GM23248 (cell line): ENCODE measurements at regions not wholly inside any gene's neighbourhood (a gene's known extent, or its start where the extent isn't known, plus 50 kb on each side); places are given as distances from the start of the nearest gene placed in this dataset.

Experiments
- DNase-seq: peaks from one replicate; pipeline ENCODE4 v3.0.0-alpha.2; 2015
- H2AFZ ChIP-seq: fragments of 200-600 bp; sonication (generic); 2 replicates; pipeline ENCODE4 v1.6.1; 2016; ENCODE audit warnings: antibody characterized with exemption
- H3F3A ChIP-seq: fragments of 200-600 bp; sonication (generic); 2 replicates; pipeline ENCODE4 v1.6.1; 2016; ENCODE audit warnings: mild to moderate bottlenecking, antibody characterized with exemption, mixed run types; ENCODE audit not compliant: insufficient read depth
- H3K27ac ChIP-seq: fragments of 200-600 bp; sonication (generic); 2 replicates; pipeline ENCODE4 v1.5.1; 2016; ENCODE audit warnings: mild to moderate bottlenecking
- H3K27me3 ChIP-seq: fragments of 200-600 bp; sonication (generic); replicated peaks from 2 replicates; pipeline ENCODE4 v1.6.1; 2016; ENCODE audit warnings: mild to moderate bottlenecking; ENCODE audit not compliant: insufficient read depth
- H3K36me3 ChIP-seq: fragments of 200-600 bp; sonication (generic); 2 replicates; pipeline ENCODE4 v1.6.1; 2016; ENCODE audit warnings: low read depth, mild to moderate bottlenecking
- H3K4me1 ChIP-seq: fragments of 200-600 bp; sonication (generic); 2 replicates; pipeline ENCODE4 v1.6.1; 2016; ENCODE audit warnings: mild to moderate bottlenecking; ENCODE audit not compliant: insufficient read depth
- H3K4me2 ChIP-seq: fragments of 200-600 bp; sonication (generic); one replicate; pipeline ENCODE4 v1.6.1; 2016; ENCODE audit warnings: mild to moderate bottlenecking; ENCODE audit not compliant: unreplicated experiment
- H3K4me3 ChIP-seq: fragments of 200-600 bp; sonication (generic); 2 replicates; pipeline ENCODE4 v1.5.1; 2016; ENCODE audit warnings: mild to moderate bottlenecking
- H3K79me2 ChIP-seq: fragments of 200-600 bp; sonication (generic); 2 replicates; pipeline ENCODE4 v1.6.1; 2016; ENCODE audit warnings: mild to moderate bottlenecking; ENCODE audit not compliant: insufficient read depth
- H3K9ac ChIP-seq: fragments of 200-600 bp; sonication (generic); 2 replicates; pipeline ENCODE4 v1.6.1; 2016; ENCODE audit warnings: mild to moderate bottlenecking
- H3K9me2 ChIP-seq: fragments of 200-600 bp; sonication (generic); 2 replicates; pipeline ENCODE4 v1.6.1; 2016; ENCODE audit warnings: mixed run types, mild to moderate bottlenecking, moderate library complexity; ENCODE audit not compliant: insufficient read depth
- H3K9me3 ChIP-seq: fragments of 200-600 bp; sonication (generic); one replicate; pipeline ENCODE4 v1.6.1; 2017; ENCODE audit warnings: low read depth
- H4K20me1 ChIP-seq: fragments of 200-600 bp; sonication (generic); 2 replicates; pipeline ENCODE4 v1.6.0; 2016; ENCODE audit not compliant: insufficient read depth
- EZH2 ChIP-seq: fragments of 200-600 bp; sonication (generic); IDR thresholded peaks from 2 replicates; pipeline ENCODE4 v1.6.1; 2018; ENCODE audit warnings: antibody characterized with exemption, mild to moderate bottlenecking; ENCODE audit not compliant: insufficient read depth, poor library complexity, severe bottlenecking
- EZH2phosphoT487 ChIP-seq: fragments of 200-600 bp; sonication (generic); IDR thresholded peaks from 2 replicates; pipeline ENCODE4 v1.6.1; 2018; ENCODE audit warnings: antibody characterized with exemption, moderate library complexity, mild to moderate bottlenecking, low read depth; ENCODE audit not compliant: insufficient read depth
- WGBS, 2 experiments: methylation state at CpG; one replicate each; pipeline ENCODE4 v1.1.6; 2015 to 2017; ENCODE audit warnings: low lambda C conversion rate in 2 of 2, low coverage in 1 of 2; ENCODE audit errors: missing lambda C conversion rate in 2 of 2; 5-methylcytosine and 5-hydroxymethylcytosine counted together
- in situ Hi-C: fragments of 300-500 bp; cut with MboI; formaldehyde crosslinking; loops from 2 replicates; pipeline ENCODE4 v1.15.0; 2020

- H2AFZ ChIP-seq: no peak overlapping the region
- no peaks in the 10 kb centered on the region for H3K36me3 ChIP-seq
- peaks cover 54% of the 10 kb centered on the region for H3K27me3 ChIP-seq
- H3K9ac ChIP-seq: no peak overlapping the region
- H3K9me2 ChIP-seq: no peaks in the 10 kb centered on the region
- WGBS, 2 experiments: 35 to 37% methylated on average over 3 of the region's 3 CpGs
- DNase-seq: no peak
- TF ChIP-seq EZH2phosphoT487 (no peak), EZH2 (no peak)
- in situ Hi-C loops: no loop called here
- no peaks in the 10 kb centered on the region for H3F3A ChIP-seq
- H3K27ac ChIP-seq: no peak overlapping the region
- no peak overlapping the region for H3K4me3 ChIP-seq
- no peaks in the 10 kb centered on the region for H3K79me2 ChIP-seq
- H3K9me3 ChIP-seq: no peaks in the 10 kb centered on the region
- H4K20me1 ChIP-seq: no peaks in the 10 kb centered on the region
- no peak overlapping the region for H3K4me2 ChIP-seq
- no peaks in the 10 kb centered on the region for H3K4me1 ChIP-seq
Measured at GRCh38 chr1:181314010-181314409, 169.3 kb upstream of the CACNA1E start.

DNA sequence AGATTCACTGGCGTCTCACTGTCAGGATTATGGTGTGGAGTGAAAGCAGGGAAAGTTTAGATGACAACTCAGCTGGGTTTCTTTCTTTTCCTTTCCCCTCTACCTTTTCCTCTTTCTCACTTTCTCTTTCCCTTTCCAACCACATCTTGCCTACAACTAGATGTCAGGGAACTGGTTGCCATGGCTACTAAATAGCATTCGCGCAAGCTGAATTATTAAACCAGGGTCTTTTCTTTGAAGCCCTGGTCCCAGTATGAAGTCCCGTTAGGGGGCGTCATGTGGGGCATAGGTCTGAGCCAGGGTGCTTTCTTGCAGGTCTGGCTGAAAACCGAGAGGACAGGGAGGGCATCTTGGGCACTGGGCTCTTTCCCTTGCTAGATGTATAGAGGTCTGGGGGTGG is 168.4 kb upstream of the CACNA1E start:
- DNase-seq: no peak
- Histone ChIP-seq H3K27me3 (peaks cover 64% of the 10 kb centered on the region), H3K9me2 (no peaks in the 10 kb centered on the region), H3K9ac (no peak overlapping the region), H3K4me1 (no peaks in the 10 kb centered on the region), H3K27ac (no peak overlapping the region), H3K9me3 (no peaks in the 10 kb centered on the region), H4K20me1 (no peaks in the 10 kb centered on the region), H3K36me3 (no peaks in the 10 kb centered on the region), H3K79me2 (no peaks in the 10 kb centered on the region), H2AFZ (no peak overlapping the region), H3K4me2 (no peak overlapping the region), H3F3A (no peaks in the 10 kb centered on the region), H3K4me3 (no peak overlapping the region)
- in situ Hi-C loops: no loop called here
- 1 to 3% methylated on average over 6 of the region's 6 CpGs for WGBS, 2 experiments
- TF ChIP-seq EZH2: no peak
- no peak for TF ChIP-seq EZH2phosphoT487

GRCh38 chr1:181317261-181317930 is 165.9 kb upstream of the CACNA1E start:
- peaks cover 78% of the 10 kb centered on the region for H3K27me3 ChIP-seq

DNA sequence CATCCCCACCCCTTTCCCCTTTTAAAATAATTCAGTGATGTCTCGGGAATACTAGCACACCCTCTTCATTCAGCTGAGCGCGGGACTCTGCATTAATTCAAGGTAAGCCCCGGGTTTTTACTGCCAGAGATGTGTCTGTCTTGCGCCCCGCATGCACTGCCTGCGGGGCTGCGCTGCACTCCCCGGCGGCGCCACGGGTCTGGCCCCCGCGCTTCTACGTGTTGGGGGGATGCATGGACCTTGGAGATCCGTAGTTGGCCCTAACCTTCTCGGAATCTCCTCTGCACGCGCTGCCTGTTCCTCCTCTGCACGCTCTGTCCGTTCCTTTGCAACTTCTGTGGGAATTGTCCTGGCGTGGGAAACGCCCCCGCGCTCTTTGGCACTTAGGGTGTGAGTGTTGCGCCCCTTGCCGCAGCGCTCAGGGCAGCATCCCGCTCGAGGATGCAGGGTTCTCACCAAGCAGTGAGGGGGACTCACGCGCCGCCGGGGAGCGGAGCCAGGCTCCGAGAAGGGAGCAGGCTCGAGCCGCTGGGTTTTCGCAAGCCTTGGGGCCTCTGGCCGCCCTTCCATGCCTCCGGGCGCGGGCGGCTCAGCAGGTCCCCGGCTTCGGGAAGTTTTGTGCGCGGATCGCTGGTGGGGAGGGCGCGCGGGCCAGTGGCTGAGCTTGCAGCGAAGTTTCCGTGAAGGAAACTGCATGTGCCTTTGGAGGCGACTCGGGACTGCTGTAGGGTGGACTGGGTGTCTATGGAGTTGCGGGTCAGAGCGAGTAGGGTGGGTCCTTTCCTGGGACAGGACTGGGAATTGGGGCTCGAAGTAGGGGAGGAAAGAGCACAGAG is 165.1 kb upstream of the CACNA1E start:
- no peaks in the 10 kb centered on the region for H3K9me3 ChIP-seq
- H4K20me1 ChIP-seq: no peaks in the 10 kb centered on the region
- in situ Hi-C loops: no loop called here
- 1 to 2% methylated on average over 59 of the region's 59 CpGs for WGBS, 2 experiments
- H3F3A ChIP-seq: no peaks in the 10 kb centered on the region
- H3K9me2 ChIP-seq: no peaks in the 10 kb centered on the region
- H3K9ac ChIP-seq: no peak overlapping the region
- H3K4me1 ChIP-seq: no peaks in the 10 kb centered on the region
- 0 out of 2 replicates have a peak overlapping the region, but pooled peaks have one; percentile 19 for H2AFZ ChIP-seq
- H3K27ac ChIP-seq: no peak overlapping the region
- no peak for TF ChIP-seq EZH2
- no peak for TF ChIP-seq EZH2phosphoT487
- H3K36me3 ChIP-seq: no peaks in the 10 kb centered on the region
- H3K79me2 ChIP-seq: no peaks in the 10 kb centered on the region
- H3K4me3 ChIP-seq: peak overlapping the region; percentile 37; the same call in 1 of the 2 replicates
- DNase-seq: peak; percentile 44
- H3K27me3 ChIP-seq: peaks cover 83% of the 10 kb centered on the region
- H3K4me2 ChIP-seq: no peak overlapping the region

More at GRCh38 chr1:181317261-181317930, 165.9 kb upstream of the CACNA1E start:
- Histone ChIP-seq H3K9me2 (no peaks in the 10 kb centered on the region), H3K4me1 (no peaks in the 10 kb centered on the region), H4K20me1 (no peaks in the 10 kb centered on the region), H3K27ac (no peak overlapping the region), H3K79me2 (no peaks in the 10 kb centered on the region), H3K9me3 (no peaks in the 10 kb centered on the region), H3K9ac (no peak overlapping the region), H3K4me3 (no peak overlapping the region), H3K36me3 (no peaks in the 10 kb centered on the region), H3K4me2 (no peak overlapping the region), H3F3A (no peaks in the 10 kb centered on the region), H2AFZ (no peak overlapping the region)
- peak; percentile 25 for DNase-seq
- in situ Hi-C loops: no loop called here
- WGBS, 2 experiments: 5% methylated on average over 21 to 32 of the region's 32 CpGs
- no peak for TF ChIP-seq EZH2phosphoT487
- no peak for TF ChIP-seq EZH2
